IPS-NIHi7 (cell line): ENCODE measurements at regions not wholly inside any gene's neighbourhood (a gene's known extent, or its start where the extent isn't known, plus 50 kb on each side); places are given as distances from the start of the nearest gene placed in this dataset.
"Not testable (repeated sequence)": the region's sequence is repeated elsewhere in the genome, so short reads cannot be mapped to it uniquely, and the experiment has no call there.

Source experiments
- DNase-seq: peaks from one replicate; pipeline ENCODE4 v3.0.0; 2012; ENCODE audit warnings: mixed read lengths; ENCODE audit errors: extremely low spot score

DNA sequence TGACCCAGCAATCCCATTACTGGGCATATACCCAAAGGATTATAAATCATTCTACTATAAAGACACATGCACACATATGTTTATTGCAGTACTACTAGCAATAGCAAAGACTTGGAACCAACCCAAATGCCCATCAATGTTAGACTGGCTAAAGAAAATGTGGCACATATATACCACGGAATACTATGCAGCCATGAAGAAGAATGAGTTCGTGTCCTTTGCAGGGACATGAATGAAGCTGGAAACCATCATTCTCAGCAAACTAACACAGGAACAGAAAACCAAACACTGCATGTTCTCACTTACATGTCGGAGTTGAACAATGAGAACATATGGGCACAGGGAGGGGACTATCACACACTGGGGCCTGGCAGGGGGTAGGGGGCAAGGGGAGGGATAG lies 183.0 kb downstream of the HACE1 start:
- not testable (repeated sequence) for DNase-seq

DNA sequence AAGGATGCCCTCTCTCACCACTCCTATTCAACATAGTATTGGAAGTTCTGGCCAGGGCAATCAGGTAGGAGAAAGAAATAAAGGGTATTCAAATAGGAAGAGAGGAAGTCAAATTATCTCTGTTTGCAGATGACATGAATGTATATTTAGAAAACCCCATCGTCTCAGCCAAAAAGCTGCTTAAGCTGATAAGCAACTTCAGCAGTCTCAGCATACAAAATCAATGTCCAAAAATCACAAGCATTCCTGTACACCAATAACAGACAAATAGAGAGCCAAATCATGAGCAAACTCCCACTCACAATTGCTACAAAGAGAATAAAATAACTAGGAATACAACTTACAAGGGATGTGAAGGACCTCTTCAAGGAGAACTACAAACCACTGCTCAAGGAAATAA lies 184.6 kb downstream of the HACE1 start:
- not testable (repeated sequence) for DNase-seq

DNA sequence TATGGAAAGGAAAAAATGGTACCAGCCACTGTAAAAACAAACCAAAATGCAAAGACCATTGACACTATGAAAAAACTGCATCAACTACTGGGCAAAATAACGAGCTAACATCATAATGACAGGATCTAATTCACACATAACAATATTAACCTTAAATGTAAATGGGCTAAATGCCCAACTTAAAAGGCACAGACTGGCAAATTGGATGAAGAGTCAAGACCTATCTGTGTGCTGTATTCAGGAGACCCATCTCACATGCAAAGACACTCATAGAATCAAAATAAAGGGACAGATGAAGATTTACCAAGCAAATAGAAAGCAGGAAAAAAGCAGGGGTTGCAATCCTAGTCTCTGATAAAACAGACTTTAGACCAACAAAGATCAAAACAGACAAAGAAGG lies 186.6 kb downstream of the HACE1 start:
- DNase-seq = not testable (repeated sequence)

DNA sequence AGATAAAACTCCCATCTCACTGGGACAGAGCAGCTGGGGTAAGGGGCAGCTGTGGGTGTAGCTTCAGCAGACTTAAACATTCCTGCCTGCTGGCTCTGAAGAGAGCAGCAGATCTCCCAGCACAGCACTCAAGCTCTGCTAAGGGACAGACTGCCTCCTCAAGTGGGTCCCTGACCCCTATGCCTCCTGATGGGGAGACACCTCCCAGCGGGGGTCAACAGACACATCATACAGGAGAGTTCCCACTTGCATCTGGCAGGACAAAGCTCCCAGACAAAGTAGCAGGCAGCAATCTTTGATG lies 188.2 kb downstream of the HACE1 start:
- not testable (repeated sequence) for DNase-seq

DNA sequence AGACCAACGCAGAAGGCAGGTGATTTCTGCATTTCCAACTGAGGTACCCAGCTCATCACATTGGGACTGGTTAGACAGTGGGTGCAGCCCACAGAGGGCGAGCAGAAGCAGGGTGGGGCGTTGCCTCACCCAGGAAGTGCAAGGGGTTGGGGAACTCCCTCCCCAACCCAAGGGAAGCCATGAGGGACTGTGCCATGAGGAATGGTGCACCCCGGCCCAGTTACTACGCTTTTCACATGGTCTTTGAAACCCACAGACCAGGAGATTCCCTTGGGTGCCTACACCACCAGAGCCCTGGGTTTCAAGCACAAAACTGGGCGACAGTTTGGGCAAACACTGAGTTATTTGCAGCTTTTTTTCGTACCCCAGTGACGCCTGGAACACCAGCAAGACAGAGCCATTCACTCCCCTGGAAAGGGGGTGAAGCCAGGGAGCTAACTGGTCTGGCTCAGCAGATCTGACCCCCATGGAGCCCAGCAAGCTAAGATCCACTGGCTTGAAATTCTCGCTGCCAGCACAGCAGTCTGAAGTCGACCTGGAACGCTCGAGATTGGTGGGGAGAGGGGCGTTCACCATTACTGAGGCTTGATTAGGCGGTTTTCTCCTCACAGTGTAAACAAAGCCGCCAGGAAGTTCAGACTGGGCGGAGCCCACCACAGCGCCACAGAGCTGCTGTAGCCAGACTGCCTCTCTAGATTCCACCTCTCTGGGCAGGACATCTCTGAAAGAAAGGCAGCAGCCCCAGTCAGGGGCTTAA lies 188.7 kb downstream of the HACE1 start:
- not testable (repeated sequence) for DNase-seq

DNA sequence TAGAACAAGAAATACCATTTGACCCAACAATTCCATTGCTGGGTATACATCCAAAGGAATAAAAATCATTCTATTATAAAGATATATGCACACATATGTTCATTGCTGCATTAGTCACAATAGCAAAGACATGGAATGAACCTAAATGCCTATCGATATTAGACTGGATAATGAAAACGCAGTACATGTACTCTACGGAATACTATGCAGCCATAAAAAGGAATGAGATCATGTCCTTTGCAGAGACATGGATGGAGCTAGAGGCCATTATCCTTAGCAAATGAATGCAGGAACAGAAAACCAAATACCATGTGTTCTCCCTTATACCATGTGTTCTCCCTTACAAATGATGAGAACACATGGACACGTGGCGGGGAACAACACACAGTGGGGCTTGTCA lies 190.2 kb downstream of the HACE1 start:
- DNase-seq = no peak

DNA sequence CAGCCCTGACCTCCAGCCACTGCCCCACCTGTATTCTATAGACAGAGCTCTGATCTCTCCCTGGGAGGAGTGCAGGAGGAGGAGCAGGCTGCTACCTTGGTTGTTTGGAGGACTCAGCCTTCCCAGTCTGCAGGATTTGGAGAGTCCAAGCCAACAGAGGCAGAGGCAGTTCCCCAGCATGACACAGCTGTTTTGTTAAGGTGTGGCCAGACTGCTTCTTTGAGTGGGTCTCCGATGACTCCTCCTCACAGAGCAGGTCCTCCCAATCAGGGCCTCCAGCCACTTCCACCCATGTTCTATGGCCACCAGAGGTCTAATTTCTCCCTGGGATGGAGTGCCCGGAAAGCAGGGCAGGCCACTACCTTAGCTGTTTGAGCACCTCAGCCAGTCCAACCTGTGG lies 203.5 kb downstream of the HACE1 start:
- DNase-seq = no peak

DNA sequence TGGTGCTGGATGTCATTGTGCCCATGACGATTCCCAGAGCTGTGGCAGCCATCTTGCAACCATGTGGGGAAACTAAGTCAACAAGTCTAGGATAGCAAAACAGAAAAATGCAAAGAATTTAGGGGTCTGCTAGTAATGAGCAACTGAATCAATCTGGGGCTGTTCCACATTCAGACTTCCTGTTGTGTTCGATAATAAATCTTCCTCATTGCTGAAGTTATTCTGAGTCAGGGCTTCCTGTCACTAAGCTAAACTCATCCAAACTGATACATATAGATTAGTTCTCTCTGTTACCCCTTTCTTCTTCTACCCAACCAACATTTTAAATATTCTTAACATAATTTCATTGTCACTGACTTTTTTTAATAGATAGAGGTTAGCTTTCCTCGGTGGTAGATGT lies 205.9 kb downstream of the HACE1 start:
- no peak for DNase-seq

DNA sequence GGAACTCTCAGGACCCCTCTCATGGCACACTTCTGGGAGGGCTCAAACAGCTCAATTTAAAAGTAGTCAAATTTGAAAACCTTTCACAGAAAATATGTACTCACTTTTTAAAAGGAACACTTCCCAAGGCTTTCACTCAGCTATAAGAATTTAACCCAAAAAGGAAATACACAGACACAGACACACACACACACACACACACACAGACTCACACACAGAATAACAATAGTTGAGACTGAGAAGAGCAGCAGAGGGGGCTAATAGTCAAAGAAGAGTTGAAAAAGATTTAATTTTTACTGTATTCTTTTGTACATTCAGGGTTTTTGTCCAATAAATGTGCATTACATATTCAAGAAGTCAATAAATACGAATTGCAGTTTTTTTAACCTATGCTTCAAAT lies 211.4 kb downstream of the HACE1 start:
- no peak for DNase-seq

DNA sequence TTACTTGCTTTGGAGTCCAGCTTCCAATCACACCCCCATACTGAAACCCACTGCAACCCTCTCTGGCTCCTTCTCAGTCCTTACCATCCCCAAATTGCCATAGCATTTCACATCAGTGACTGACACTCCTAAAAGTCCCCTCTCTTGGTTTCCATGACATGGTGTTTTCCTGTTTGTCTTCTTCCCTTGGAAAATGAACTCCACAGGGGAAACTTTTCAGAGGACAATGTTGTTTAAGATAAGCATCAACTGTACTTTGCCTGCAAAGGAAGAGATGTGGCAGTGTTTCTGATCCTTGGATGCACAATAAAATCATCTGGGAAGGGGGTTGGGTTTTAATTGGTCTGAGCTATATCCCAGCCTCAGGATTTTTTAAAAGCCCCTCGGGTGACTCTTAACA lies 214.9 kb downstream of the HACE1 start:
- DNase-seq = no peak

DNA sequence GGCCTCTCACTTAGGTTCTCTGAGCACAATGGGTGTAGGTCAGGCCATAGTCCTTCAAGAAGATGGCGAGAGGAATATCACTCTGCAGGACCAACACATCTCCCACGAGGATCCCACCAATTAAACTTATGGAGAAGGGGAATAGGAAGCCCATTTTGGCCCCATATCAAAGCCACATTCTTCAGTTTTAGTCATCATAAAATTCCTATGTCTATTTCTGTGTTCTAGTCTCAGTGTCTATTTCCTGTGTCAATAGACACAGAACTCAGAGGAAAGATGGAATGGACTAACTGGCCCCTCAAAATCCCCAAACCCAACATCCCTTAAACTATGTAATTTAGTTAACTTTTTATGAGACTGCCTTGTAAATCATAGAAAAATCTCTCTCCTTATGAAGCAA lies 216.8 kb downstream of the HACE1 start:
- no peak for DNase-seq

DNA sequence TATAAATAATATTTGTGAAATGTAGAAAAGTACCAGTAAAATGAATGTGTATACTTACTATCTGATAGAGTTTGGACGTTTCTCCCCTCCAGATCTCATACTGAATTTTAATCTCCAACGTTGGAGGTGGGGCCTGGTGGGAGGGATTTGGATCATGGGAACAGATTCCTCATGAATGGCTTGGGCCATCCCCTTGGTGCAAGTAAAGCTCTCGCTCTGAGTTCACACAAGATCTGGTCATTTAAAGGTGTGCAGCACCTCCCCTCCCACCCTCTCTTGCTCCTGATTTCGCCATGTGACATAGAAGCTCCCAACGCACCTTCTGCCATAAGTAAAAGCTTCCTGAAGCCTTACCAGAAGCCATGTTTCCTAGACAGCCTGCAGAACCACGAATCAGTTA lies 219.0 kb downstream of the HACE1 start:
- DNase-seq = no peak

DNA sequence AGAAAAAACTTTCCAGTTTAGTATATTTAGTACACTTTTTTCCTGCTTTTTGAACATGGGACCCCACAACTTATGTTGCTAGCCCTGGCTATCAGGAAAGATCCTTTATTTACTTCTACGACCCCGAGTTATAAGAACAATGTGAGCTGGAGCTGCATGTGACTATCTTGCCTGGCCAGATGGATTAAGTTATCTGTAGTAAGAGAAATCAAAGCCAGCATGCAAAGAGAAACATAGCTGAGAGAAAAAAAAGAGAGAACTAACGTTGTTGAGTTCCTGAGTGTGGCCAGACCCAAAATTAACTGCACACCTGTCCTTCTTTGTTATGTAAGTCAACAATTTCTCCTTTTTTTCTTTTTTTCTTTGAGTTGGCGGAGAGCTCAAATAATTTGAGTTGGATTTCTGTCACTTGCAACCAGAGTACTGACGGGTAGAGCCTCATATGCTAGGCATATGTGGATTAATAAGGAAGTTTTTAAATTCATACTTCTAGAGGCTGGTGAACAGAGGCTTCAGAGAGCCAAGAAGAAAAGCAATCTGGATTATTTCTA lies 219.5 kb downstream of the HACE1 start:
- no peak for DNase-seq

DNA sequence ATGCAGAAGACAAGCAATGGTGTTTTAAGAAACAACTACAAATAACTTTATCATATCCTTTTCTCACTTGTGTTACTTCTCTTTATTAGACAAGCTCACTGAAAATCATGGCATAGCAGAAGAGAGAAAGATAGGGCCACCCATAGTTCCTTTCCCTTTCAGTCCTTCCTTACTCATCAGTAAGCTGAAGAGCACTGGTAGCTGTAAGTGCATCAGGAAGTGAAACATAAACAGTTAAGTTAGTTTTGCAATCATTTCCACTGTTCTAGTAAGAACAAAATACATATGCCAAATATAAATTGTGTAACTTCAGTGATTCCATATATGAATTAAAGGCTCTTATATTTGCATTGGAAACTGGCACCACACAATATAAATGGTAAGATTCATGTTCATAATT lies 220.1 kb downstream of the HACE1 start:
- no peak for DNase-seq

DNA sequence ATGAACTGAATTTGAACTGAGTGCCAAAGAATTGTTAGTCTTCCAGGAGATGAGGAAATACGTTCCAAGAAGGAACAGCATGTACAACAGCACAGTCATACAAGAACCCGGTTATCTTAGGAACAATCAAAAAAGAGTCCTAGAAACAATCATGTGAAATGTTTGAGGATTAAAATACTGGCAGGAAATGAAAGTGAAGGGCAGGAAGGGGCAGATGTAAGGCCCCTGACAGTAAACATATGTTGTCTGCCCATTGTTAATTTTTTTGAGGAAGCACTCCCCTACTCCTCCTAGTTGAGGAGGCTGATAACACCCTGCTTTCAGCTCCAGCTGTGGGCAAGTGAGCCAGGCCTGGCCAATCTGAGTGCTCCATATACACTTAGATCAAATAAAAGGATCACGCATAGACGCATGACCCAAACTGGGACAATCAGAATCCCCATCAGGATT lies 220.9 kb downstream of the HACE1 start:
- DNase-seq = no peak

DNA sequence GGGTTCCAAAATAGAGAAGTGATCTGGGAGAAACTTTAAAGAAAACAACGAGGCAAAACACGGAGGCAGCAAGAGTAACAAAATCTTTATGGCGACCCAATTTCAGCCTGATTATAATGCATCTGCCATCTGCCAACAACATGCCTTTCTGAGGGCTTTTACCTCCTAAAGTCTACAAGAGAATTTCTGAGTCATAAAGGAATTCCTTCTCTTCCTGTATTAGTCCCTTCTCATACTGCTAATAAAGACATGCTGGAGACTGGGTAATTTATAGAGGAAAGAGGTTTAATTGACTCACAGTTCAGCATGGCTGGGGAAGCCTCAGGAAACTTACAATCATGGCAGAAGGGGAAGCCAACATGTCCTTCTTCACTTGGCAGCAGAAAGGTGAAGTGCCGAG lies 226.6 kb downstream of the HACE1 start:
- no peak for DNase-seq

DNA sequence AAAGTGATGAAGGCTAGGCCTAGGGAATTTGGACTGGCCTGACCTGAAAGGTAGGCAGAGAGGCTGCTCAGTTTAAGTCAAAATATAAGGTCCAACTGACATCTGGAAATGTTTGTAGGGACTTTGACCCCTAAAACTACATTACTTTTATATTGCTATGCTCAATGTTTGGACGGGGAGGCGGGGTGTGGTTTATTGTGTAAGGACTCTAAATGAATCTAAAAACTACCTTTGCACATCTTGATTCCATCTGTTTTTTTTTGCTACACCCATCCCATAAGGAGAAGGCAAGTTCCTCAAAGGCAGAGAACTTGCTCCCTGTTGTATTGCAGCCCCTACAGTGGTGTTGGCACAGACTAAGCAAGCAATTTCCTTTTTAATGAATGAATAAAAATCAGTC lies 227.1 kb downstream of the HACE1 start:
- no peak for DNase-seq

DNA sequence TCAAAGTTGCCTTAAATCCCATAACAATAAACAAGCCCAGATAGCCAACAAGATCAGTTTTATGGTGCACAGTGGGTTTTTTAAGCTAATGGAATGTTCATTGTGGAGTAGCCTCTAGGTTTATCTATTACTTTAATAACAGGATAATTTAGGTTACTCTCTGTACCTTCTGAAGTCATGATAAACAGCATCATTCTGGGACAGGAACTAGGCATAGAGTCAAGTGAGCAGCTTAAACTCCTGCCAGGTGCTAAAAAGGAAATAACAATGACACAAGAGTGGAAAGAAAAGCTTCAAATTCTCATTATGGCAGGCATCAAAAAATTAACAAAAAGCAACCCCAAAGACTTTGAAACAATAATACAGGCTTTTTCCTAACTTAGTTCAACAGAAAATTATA lies 228.8 kb downstream of the HACE1 start:
- DNase-seq = no peak

DNA sequence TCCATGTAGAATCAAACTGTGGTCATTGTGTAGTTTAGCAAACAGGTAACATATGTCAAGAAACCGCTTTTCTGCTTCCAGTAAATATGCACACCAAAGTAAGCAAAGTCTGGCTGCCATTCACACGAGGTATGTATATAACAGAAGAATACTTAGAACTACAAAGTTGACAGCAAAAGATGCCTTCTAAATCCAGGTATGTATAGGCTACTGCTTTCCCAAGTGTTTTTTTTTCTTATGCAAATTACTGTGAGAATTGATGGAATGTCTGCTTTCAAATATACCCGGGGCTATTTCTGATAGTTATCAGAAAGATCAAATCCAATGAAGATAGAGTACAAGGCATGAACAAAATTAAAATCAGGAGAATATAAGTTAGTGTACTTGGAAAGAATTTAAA lies 229.2 kb downstream of the HACE1 start:
- DNase-seq = no peak

DNA sequence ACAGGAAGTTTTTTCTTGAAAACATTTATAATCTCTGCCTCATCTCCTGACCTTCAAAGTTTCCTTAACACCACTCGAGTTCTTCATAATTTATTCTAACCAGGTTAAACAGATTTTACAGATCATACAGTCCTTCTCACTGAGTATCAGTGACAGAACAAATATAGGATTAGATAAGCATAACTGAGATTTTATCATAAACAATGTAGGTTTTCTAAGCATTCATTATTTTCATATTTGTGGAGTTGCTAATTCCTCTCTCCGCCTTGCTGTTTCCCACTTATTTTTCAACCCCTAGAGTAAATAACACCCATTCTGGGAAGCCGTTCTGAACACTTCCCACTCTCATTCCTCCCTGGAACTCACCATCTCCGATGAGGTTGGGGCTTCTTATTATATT lies 229.9 kb downstream of the HACE1 start:
- DNase-seq = no peak

DNA sequence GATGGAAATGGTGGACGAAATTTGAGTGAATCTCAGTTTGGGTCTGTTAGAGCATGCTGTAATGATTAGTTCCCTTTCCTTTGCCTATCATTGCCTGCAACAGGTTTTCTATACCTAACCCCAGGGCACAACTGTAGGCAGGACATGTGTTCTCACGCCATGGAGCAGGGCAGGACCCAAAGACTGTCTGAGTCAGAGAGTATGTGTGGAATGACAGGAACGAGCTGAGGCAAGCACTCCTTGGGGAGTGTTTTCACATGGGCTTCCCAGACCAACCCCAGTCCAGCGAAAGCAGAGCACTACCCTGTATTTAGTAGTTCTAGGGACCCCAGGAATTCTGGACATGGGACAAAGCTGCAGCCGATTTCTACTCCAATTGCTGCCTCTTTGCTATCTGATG lies 234.2 kb downstream of the HACE1 start:
- peak; percentile 22 for DNase-seq

DNA sequence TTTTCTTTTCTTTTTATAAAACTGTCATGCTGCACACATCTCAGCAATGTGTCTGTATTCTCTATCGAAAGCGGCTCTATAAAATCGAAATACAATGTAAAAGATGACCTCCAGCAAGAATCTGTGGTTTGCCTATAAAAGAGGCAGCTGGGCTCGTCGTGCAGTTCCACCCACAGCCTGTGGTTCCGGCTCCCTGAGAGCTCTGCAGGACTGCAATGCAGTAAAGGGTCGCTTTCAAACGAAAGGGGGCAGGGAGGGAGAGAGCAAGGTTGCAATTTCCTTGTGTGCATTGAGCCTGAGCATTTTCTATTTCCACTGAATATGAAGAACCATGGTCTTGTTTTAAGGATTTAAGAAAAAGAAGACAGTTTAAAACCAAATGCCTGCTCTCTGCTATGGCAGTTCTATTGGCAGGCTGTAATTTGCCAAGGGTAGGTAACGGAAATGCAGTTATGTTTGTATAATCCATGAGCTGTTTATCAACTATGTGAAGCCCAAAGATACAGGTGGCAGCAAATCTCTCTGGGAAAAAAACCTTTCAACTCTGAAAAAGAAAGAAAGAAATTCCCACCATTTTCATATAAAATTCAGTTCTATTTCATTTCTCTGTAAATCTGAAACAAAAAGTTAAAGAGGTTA lies 236.5 kb downstream of the HACE1 start:
- peak; percentile 55 for DNase-seq

DNA sequence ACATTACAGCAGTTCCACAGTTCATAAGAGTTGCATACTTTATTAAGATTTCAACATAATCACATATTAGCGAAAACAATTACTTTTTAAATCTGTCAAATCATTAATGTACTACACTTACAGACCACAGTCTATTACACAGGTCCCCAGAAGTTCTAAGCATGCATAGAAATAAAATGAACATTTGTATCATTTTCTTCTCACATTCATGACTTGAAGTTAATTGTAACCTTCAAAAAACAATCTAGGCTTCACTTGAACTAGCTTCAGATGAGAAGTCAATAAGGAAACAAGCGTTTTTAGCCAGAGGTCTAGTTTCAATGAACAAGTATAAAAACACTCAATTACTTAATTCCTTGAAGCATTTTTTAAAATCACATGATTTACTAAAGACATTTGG lies 238.3 kb downstream of the HACE1 start:
- no peak for DNase-seq

DNA sequence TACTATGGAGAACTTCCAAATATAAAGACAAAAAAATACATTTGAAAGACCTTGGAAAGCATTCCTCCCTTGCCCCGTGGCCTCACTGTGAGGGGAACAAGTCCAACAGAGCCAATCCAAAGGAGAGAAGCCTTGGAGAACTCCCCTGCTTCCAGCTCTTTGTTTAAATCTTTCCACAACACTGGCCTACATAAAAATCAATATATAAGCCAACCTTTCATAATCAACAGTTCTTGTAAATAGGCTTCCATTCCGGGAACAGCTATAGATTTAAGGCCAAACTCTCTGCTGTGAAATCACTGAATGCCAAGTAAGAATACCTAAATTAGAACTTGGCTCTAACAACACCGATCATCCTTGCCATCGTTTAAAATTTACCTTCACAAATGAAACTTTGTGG lies 242.1 kb downstream of the HACE1 start:
- no peak for DNase-seq
